Stimulated activated naive CD4-positive, alpha-beta T cell treated with Interleukin-2 at 50 U/mL for 16 hours (primary cell): ENCODE measurements at regions not wholly inside any gene's neighbourhood (a gene's known extent, or its start where the extent isn't known, plus 50 kb on each side); places are given as distances from the start of the nearest gene placed in this dataset.
A peak's percentile ranks its signal among the peaks of the same experiment; 100 is the strongest.
"Not testable (repeated sequence)": the region's sequence is repeated elsewhere in the genome, so short reads cannot be mapped to it uniquely, and the experiment has no call there.

Experiments used
- DNase-seq: peaks from one replicate; lab custom pipeline; 2025; lab: John Stamatoyannopoulos, UW

DNA sequence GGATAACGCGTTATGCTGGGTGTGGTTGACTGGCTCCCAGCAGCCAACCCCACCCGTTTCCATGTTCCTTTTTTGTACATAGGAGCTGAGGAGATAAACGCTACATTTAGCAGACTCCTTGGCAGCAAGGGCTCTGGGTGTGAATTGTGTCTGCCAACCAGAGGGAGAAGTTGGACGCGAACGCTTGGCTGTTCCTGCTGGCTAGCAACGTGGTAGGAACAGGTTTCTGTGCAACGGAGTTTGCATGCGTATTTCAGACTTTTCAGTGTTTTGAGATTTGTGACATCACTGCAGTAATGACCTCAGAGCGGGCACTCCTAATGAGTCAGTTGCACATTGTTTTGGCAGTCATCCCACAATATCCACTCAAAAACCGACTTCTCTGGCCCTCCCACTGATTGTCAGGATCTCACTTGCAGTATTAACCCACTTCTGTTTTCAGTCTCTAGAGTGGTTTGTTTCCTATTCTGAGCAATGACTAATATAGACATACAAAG, 98.7 kb upstream of the RGS1 start:
- peak; percentile 4 for DNase-seq

DNA sequence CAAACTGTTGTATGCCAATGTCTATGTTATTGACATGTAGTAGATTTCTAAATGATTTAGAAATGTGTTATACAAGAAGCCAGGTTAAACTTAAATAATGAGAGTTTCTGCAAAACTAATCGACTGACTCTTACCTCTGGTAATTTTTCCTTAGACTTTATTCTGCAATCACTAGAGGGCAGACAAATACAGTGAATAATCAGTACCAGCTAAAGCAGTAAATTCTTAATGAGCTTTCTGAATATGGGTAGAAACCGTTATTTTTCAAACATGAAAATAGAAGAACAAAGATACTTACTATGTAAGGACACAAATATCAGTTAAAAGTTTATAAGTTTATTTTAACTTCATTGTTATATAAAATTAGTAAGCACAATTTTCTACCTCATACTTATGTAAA, 97.9 kb upstream of the RGS1 start:
- no peak for DNase-seq

DNA sequence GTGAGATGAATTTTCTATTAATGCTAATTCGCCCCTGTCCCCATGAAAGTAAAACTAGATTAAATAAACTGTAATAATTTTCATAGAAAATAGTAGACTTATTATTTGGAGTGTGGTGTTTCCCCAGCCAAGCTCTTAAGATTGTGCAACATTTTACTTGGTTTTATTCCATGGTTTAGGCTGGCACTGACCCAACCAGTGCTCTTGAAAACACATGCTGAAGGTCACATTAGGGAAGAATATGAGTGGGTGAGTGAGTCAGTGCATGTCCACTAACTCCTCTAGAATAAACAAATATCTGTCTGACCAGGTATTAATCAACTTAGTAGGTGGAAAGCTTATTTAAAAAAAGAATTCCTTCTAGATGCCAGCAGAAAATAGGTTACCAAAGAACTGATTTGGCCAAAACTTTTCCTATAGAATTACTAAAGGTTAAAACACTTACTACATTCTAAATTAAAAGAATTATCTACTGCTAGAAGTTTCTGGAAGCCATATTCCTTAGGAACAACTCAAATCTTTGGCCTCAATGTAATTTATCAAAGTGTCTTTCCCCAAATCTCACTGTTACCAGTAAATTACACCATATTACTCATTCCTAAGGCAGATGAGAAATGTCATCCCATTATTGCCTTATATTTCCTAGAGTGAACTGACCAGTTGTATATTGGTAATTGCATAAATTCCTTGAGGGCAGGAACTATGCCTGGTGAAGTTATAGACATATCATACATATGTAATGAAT, 89.7 kb upstream of the RGS1 start:
- DNase-seq: no peak

DNA sequence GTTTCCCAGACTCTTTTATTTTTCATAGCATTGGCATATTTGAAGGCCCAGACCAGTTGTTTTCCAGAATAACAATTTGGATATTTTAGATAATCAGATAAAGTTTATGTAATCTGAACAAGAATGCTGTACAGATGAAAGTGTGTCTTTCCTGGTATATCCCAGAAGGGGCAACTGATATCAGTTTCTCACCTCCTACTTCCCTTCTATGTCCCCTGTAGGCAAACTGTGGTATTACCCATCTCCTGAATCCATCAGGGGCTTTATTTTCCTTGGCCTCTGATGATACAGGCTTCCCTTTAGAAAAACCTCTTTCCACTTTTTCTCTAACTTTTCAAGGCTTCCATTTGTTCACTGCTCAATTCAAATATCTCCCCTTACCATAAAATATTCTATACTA, 87.5 kb upstream of the RGS1 start:
- DNase-seq: no peak

- no peak for DNase-seq
These were observed 86.5 kb upstream of the RGS1 start for GRCh38 chr1:192489047-192489446.

GRCh38 chr1:192489748-192490147, 85.8 kb upstream of the RGS1 start:
- DNase-seq: peak; percentile 3

DNA sequence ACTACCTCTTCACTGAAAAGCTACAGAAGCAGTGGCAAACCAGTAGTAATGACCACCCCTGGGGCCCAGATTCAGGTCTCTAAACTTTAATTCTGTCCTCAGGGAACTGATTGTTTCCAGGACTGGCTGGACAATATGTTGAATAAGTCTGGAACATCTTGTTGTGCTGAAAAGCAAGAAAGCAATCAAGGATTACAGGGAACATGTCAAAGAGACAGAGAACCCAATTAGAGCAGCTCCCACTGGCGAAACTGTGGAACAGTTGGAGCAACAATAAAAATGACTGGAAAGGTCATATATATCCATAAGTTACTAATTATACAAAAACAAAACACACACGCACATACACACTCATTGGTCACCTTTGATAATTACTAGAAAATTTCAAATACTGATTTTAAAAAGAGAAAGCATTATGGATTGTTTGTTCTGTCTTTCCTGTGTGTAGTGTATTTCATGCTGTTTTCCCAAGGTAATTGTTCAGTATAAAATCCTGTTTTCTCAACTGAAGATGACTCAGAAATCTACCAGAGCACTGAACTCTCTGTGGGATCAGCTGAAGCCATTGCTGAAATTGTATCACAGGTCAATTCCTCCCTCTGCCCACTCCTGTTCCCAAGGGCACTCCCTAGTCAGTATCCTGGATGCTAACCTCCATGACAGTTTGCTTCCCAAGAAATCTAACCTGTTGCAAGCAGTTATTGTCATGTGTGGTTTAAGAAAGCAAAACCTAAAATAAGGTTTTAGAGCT, 83.6 kb upstream of the RGS1 start:
- no peak for DNase-seq

DNA sequence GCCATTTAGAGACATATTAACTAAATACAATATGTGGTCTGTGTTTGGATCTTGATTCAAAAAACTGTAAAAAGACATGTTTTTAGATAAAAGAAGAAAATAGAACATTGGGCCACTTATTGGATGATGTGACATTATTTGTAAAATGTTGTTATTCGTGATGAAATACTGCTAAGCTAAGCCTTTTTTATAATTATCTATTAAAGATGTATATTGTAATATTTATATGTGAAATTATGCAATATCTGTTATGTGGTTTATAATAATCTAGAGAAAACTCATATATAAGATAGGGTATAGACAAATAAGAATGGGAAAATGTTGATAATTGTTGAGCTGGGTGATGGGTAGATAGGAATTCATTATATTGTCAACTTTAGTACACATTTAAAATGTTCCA, 82.0 kb upstream of the RGS1 start:
- no peak for DNase-seq

DNA sequence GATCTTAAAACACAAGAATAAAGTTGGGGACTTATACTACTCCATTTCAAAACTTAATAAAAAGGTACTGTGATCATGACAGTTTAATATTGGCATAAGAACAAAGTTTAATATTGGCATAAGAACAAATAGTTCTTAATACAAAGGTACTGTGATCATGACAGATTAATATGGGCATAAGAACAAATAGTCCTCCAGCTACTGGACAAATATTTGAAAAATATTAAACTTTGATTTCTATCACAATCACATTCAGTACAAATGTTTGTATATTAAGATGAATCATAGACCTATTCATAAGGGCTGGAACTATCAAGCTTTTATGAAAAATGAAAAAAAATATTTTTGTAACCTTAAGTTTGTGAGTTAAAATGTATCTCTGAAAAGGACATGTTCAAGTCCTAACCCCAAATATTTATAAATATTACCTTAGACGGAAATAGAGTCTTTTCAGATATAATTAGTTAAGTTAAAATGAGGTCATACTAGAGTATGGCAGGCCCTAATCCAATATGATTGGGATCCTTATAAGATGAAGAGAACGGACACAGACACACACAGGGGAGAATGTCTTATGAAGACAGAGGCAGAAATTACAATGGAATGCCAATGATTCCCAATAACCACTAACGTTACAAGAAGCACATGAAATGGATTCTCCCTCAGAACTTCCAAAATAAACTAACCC, 79.1 kb upstream of the RGS1 start:
- no peak for DNase-seq

GRCh38 chr1:192497214-192497794, 78.3 kb upstream of the RGS1 start:
- DNase-seq: no peak

DNA sequence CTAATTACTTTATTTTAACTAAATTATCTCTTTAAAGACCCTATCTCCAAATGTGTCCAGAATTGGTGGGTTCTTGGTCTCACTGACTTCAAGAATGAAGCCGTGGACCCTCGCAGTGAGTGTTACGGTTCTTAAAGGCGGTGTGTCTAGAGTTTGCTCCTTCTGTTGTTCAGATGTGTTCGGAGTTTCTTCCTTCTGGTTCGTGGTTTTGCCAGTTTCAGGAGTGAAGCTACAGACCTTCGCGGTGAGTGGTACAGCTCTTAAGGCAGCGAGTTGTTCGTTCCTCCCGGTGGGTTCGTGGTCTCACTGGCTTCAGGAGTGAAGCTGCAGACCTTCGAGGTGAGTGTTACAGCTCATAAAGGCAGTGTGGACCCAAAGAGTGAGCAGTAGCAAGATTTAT, 77.5 kb upstream of the RGS1 start:
- DNase-seq: not testable (repeated sequence)

- DNase-seq: not testable (repeated sequence)
These were observed 76.5 kb upstream of the RGS1 start for GRCh38 chr1:192499061-192499581.

DNA sequence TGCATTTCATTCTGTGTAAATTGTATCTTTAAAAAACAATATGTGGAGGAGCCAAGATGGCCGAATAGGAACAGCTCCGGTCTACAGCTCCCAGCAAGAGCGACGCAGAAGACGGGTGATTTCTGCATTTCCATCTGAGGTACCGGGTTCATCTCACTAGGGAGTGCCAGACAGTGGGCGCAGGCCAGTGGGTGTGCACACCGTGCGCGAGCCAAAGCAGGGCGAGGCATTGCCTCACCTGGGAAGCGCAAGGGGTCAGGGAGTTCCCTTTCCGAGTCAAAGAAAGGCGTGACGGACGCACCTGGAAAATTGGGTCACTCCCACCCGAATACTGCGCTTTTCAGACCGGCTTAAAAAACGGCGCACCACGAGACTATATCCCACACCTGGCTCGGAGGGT, 75.0 kb upstream of the RGS1 start:
- not testable (repeated sequence) for DNase-seq

GRCh38 chr1:192506741-192507155, 68.8 kb upstream of the RGS1 start:
- no peak for DNase-seq

DNA sequence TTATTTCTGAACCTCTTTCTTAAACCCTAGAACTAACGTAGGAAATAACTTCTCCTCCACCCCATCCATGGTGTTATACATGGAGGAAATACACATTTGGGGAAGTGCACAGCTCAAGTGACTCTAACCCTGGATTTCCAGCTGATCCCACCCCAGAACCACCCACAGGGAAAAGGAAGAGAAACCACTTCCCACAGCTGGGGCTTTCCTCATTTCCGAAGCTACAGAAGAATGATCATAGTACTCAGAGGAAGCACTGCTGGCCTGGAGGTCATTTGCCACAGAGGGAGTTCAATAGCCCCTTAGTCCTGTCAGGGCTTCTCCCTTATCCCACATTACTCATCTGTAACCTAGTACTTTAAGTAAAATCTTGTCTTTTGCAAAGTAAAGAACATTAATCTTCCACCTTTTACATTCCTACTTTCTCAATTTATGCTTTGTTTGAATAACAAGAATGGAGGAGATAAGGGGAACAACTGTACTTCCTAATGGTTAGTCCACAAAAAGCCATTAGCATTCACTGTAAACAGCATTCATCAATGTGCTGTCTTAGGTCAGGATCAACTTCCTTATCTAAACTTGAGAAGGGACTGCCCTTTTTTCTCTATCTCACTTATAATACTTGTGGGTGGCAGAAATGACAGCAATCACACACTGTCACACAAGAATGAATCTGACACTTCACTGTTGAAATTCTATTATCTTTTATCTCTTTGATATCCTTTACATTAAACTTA, 63.0 kb upstream of the RGS1 start:
- no peak for DNase-seq

- DNase-seq: no peak
These were observed 62.4 kb upstream of the RGS1 start for GRCh38 chr1:192513196-192513595.

DNA sequence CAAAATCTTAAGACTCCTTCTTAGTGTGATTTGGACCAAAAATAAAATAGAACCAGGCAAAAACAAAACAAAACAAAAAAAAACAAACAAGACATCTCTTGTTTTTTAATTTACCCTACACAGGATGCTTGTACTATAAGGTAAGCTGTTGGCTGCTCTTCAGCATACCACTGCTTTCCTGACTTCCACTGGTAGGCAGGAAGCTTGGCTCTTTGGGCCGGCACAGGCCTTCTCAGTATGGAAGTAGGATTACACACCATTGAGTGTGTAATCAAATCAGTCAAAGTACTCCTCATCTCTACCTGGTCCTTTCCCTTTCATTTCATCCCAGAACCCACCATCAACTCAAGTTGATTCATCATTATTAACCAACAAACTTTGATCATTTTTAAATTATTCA, 61.9 kb upstream of the RGS1 start:
- no peak for DNase-seq

DNA sequence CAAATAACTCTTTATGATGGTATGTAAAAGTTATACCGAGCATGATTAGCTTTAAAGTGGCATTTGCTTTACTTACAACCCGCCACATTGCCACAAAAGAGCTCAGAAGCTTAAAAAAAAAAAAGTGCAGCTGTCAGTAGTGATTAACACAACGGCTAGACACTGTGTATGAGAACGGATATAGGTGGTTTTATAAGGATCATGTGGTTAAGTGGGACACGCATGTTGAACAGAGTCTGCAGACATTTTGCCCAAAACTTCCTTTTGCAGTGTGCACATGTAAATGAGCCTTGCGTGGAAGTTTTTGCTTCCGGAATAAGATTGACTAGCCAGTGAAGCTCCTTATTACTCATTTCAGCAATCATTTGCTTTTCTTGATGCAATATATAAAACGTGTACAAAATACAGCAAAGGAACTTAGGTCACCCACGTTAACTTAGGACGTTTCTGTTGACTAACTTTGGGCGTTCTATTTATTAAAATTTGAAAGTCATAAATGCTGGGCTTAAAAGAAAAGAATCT, 58.7 kb upstream of the RGS1 start:
- DNase-seq: peak; percentile 52

DNA sequence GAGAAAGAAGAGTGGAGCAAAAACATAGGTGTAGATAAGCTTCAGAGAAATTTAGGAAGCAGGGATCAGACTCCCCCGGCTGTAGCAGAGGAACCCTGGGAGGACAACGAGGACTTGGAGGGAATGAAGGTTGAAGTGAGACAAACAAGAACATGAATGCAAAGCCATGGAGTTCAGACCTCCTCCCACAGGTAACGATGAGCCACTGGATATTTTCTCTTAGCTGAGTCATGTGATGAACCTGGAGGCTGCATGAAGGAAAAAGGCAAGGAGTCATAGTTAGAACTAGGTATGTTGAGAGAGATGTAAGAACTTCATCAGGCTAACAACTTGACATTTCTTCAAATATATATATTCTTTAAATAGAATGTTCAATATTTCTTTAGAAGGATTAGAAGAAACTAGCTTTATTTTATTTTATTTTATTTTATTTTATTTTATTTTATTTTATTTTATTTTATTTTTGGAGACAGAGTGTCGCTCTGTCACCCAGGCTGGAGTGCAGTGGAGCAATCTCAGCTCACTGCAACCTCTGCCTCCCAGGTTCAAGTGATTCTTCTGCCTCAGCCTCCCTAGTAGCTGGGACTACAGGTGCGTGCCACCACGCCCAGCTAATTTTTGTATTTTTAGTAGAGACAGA, 57.7 kb upstream of the RGS1 start:
- not testable (repeated sequence) for DNase-seq

- no peak for DNase-seq
These were observed 56.9 kb upstream of the RGS1 start for GRCh38 chr1:192518700-192519099.

DNA sequence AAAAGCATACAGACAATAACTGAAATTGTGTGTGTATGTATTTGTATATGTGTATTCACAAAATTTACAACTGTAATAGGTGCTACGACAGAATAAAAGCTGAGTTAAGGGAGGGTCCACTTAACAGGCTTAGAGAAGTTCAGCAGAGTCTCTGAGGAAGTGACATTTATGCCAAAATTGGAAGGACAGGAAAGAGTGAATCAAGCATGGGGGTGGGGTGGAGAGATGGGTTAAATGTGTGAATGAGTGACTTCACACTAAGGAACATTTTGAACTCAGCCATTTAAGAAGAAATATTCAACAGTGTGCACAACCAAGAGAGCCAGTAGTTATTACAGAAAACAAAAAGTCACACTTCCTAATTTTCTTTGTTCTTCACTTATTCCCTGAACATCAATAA, 53.8 kb upstream of the RGS1 start:
- DNase-seq: no peak
